Inferior parietal cortex (tissue), 1 donor: ENCODE measurements at regions not wholly inside any gene's neighbourhood (a gene's known extent, or its start where the extent isn't known, plus 50 kb on each side); places are given as distances from the start of the nearest gene placed in this dataset.
"Not testable (repeated sequence)": the region's sequence is repeated elsewhere in the genome, so short reads cannot be mapped to it uniquely, and the experiment has no call there.

Experiments
- DNase-seq: peaks from one replicate; pipeline ENCODE4 v3.0.0-alpha.2; 2016; ENCODE audit errors: extremely low spot score

DNA sequence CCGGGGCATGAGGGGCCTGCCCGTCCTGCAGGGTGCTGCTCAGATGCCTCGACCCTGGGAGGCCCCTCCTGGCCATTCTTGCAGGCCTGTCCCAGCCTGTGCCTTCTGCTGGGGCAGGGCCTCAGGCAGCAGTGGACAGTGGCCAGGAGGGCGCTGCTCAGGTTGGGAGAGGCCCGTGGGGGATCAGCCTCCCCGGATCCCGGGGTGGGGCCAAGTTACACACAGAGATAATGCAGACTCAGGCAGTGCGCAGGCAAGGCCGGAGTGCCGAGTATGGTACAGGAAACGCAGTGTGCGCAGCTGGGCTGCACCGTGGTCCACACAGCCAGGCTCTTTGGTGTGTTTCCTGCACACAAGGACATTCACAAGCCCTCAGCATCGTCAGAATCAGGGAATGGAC lies 147.6 kb downstream of the LAT start:
- DNase-seq: not testable (repeated sequence)

DNA sequence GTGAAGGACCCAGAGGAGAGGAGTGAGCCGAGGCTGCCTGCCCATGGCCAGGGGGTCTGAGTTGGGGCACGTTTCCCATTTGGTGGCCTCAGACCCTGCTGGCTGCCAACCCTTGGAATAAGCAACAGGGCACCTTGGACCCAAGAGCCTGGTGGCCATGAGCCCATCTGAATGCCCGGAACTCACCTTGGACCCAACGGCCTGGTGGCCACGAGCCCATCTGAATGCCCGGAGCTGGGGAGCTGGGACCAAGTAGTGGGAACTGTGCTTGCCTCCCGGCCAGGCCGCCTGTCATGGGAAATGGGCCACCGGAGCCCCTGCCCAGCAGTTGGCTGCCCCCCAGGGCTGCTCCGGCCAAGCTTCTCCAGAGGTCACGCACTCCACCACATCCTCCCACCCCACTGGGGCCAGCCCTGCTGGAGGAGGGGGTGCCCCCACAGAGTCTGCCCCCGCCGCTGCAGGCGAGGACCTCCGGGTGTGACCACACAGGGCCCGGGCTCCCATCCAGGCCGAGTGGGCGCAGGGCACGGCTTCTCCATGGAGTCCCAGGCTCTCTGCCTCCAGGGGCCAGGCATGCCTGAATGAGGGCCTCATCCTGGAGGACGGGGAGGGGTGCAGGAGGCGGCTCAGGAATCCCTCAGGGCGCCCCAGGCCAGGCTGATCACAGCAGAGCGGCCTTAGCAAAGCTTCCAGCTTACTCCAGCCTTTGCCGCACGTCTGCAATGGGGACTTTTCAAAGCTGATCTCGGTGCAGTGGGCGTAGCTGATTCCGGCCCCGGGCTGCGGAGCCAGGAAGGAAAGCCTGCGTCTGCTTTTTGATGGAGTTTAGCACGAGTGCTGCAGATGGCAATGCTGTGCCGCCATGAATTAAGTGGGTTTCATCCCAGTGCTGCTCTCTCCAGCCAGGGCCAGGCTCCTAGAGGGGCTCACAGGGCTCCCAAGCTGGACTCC lies 146.3 kb downstream of the LAT start:
- DNase-seq: not testable (repeated sequence)

DNA sequence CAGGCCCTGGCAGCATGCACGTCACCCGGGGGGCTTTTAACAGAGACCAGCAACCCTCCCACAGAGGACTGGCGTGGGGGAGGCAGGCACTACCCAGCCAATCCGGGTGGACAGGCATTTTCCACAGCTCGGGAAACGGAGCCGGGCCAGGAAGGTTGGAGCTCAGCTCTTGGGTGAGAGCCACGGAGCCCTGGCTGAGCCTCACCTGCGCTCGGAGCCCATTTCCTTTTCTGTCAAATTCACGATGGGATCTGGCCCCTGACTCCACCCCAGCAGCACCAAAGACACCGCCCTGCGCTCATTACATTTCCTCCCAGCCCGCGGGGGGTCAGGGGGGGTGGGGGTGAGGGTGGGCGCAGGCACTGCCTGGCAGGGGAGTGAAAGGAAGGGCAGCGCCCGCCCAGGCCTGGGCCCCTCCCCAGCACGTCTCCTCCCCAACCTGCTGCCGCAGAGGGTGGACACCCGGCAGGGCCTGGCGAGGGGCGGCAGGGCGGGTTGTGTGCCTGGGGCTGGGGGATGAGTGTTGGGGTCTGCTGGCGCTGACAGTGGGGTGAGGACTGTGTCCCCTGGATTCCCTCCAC lies 145.4 kb downstream of the LAT start:
- DNase-seq: not testable (repeated sequence)

DNA sequence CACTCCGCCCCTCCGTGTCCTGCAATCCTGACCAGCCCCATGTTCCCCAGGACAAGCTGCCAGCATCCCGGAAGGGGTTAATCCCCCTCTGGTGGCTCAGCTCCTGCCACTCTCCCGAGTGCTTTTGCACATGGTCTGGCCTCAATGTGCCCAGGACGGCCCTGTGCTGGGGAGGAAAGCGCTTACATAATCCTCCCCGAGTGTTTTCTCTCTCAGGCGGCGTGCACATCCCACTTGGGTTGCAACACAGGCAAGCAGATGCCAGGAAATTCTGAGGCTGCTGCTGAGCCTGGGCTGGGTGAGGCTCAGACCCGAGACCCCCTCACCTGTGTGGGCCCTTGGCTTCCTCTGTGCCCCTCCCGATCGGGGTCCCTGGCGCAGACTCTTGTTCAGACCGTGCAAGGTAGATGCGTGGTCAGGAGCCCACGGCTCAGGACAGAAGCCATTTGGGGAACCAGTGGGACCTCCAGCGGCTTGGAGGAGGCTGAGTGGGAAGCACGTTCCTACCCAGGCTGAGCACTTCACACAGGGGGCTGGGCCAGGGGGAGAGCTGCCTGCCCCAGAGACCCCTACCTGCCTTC lies 144.7 kb downstream of the LAT start:
- not testable (repeated sequence) for DNase-seq

DNA sequence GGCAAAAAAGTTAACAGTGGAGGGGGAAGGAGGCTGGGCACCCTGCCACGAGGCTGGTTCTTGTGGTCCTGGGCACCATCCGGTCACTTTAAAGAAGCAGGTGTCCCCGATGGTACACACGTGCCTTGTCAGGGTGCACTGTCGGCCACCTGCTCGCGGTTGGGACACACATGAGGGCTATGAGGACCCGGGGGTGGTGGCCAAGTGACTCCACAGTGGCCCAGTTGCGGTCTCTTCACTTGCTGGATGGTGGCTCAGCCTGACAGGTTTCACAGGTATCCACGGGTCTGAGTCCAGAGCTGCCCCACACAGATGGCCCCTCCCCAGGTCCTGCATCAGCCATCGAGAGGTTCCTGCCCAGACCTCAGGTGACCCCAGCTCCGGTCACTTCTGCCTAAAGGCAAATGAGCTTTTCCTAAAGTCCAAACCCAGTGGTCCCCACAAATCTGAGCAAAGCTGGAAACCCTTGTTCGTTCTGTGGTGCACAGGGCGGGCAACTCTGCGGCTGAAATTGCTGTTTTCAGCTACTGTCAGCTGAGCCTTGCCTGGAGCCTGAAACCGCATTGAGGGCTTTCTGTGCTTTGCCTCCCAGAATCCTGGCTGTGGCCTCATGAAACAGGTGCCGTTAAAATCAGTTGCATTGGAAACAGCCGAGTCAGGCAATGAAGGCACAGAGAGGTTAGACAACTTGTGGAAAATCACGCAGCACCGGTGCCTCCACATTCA lies 144.0 kb downstream of the LAT start:
- not testable (repeated sequence) for DNase-seq

DNA sequence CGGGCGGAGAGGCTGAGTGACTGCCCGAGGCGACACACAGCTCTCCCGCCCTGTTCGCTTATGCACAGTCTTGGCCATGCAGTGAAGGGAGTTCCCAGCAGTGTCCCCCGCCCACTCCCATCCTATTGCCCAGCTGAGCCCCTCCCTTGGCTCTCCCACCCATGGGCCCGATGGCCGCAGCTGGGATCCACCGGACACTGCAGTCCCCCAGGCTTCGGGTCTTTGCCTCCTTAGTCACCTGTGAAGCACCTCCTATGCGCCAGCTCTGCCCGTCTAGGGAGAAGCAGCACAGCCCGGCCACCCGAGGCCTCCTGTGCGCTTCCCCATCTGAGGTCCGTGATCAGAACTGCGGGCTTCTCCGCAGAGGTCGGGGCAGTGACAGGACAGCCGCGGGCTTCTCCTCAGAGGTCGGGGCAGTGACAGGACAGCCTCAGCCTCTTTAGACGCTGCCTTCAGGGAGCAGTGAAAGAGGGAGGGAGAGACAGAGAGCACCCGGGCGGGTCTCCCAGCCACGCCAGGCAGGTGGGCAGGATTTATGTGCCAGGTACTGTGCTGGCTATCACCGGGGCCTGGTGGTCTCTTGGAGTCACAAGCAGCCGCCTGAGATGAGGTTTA lies 143.1 kb downstream of the LAT start:
- DNase-seq: not testable (repeated sequence)

DNA sequence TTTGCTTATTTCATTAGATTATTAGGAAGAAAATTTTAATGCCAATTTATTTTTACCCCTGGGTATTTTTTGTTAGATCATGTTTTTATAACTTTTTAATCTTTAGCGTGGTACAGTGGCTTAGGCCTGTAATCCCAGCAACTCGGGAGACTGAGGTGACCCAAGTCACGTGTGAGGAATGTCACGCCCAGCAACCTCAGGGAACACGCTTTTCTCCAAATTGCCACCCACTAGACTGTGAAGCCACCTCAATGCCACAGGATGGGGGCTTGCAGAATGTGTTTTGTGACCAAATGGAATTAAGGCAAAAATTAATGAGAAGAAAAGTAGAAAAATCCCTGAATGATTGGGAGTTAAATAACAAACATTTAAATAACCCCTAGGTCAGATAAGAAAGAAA lies 141.8 kb downstream of the LAT start:
- no peak for DNase-seq

DNA sequence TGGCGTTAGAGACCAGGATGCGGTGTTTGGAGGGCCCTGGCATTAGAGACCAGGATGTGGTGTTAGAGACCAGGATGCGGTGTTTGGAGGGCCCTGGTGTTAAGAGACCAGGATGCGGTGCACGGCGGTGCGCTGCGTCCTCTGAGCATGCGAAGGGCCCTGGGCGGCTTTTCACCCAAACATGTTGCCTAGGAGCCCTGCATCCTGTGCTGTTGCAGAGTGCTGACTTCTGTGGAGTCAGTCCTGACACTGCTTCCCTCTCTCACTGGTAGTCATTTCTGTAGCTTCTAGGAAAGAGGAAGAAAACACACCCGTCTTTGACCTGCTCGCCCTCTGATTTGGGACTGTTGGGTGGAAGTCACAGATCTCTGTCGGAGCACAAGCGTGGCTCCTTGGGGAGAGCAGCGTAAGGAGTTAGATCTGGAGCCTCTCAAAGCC lies 141.2 kb downstream of the LAT start:
- DNase-seq: no peak

DNA sequence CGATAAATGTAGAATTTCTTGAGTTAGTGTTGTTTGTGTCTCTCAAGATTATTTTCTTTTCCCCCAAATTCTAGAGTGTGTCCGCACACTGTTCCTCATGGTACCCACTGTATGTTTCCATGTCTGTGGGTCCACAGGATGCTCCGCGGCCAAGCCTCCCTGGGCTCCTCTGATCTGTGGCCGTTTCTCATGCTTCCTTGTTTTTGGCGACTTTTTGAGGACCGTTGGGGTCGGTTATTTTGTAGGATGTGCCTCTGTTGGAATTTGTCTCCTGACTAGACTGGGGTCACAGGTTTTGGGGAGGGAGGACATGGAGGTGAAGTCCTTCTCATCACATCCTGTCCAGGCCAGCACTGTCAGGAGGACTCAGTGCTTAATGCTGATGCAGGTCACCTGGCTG lies 140.0 kb downstream of the LAT start:
- DNase-seq: no peak

DNA sequence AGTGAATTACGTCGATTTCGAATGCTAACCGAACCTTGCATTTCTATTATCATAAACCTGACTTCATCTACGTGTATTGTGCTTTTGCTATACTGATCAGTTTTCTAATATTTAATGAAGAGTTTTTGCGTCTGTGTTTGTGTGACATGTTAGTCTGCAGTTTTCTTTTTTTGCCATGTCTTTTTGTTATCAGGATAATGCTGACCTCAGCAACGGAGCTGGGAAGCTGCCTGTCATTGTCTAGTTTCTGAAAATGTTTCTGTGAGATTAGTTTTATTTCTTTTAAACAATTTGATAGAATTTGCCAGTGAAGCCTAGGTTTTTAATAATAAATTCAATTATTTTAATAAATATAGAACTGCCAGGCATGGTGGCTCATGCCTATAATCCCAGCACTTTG lies 139.3 kb downstream of the LAT start:
- not testable (repeated sequence) for DNase-seq

DNA sequence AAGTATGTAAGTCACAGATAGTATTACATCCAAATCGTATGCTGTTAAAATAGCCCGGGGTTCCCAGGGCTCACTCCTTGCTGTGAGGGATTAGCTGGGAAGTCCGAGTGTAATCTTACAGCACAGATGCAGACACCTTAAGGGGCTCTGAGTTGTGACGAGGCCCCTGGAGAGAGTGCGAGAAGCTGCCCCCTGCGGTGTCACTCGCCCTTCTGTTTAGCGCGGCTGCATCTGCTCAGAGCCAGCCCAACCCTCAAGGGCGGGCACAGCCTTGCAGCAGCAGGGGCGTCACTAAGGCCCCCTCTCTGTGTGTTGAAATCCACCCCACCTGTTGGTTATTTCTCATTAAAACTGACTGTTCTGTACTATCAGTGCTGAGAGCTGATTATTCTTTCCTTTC lies 135.8 kb downstream of the LAT start:
- DNase-seq: not testable (repeated sequence)

DNA sequence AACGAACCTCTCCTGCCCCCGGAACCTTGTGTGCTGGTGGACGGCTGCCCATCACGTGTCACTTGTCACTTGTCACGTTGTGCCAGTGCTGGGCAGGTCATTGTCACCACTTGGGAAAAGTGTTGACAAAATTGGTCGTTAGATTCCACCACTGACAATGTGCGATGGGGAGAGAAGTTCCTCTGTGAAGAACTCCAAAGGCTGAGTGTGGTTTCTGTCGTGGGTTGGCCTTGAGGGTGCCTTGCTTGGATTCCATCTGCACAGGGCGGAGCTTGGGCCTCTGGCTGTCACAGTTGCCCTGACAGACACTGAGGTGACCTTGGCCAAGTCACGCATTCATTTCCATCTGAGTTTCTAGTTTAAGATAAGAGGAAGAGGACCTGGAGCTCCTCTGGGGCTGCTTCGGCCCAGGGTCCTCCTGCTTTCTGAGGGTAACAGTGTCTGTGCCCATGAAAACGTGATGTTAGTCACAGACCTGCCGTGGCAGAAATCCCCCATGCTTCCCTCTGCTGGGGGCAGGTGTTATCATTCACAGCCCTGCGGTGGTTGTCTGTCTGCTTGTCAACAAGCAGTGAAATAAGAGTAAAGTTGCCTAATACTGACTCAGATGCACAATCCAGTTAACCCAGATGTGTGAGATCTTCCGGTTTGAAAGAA lies 133.6 kb downstream of the LAT start:
- DNase-seq: not testable (repeated sequence)

DNA sequence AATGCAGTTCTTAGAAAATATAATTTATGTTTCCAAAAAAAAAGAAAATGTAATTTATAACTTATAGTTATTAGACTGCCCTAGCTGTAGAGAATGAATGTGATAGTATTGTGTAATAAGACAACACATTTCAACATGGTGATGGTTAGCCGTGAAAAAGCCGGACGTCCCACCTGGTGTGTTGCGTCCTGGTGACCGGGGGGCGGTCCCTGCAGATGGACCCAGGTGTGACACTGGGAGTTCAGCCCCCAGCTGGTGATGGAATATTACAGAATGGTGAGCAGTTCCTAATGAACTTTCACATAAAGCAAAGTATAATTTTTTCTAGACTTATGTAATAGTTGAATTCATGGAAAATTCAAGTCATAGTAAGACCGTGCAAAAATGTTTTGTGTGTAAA lies 132.8 kb downstream of the LAT start:
- no peak for DNase-seq

DNA sequence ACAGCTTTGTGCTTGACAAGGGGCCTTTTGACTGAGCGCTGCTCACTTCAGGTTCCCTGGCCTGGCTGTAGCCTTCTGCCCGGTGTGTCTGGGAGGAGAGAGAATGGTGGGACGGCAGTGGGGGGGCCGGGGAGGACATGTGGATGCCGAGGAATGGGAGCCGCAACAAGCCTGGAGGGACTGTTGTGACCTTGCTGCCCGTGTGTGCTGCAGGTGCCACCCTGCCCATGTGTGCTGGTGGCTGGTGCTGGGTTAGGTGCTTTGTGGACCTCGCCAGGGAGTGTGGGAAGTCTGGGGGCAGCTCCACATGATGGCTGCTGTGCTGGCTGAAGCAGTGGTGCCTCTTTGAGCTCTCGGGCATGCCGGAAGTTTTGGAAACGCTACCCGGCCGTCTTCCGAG lies 132.1 kb downstream of the LAT start:
- no peak for DNase-seq

DNA sequence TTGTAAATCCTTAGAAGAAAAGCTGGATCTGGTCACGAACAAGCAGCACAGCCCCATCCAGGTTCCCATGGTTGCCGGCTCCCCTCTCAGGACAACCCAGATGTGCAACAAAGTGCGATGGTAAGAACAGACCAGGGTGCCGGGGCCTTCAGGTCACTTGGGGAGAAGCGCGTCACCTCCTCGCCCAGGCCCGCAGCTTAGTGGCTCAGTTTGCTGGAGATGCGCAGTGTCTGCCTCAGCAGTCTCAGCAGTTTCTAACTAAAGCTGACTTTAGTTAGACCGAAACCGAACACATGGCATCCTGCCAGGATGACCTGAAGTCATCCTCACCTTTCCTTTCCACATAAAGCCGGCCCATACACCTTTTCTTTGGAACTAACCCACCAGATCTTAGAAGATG lies 131.4 kb downstream of the LAT start:
- DNase-seq: not testable (repeated sequence)

DNA sequence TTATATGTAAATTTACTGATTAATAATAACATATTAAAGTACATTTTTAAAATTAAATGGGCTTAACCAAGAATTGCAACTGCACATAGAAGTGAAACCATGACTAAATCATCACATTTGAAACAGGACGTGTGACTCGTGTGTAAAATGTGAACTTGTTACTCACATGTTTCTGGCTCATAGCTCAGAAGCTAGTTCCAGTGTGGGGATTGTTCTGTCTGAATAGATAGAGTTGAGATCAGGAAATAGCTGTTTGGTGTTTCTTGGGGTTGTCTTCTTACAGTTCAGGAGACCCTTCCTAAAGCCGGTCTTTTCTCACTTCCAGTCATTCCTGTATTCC lies 130.9 kb downstream of the LAT start:
- not testable (repeated sequence) for DNase-seq

DNA sequence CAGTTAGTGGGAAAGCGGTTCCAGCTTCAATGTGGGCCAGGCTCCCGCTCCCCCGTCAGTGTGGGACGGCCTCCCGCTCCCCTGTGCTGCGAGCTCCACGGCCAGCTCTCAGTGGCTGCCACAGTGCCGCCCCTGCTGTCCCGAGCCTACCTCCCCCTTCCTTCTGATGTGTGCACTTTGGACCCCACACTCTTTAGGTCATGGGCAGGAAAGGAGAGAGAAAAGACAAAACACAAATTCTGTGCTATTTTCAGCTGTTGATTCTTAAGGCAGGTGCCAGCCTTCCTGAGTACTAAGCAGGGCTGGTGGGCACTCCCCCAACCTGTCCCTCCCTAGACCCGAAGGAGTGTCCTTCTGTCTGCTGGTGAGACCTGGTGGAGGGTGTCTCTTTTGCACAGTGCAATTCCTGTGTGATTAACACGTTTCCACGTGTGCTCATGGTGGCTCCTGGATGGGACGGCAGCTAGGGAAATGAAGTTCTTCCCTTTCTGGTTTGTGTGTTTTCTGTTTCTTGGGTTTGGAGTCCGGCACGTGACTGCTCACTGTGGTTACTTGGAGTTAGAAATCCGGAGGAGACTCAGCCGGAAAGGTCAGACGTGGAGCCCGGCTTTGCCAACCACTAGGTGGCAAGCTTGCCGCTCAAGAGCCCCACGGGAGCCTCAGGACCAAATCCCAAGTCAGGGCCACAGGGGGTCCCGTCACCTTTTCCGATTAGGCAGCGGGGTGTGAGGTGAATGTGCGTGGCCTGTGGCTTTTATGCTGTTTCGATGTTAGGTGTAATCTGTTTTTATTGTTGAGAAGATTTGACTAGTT lies 130.3 kb downstream of the LAT start:
- peak; percentile 31 for DNase-seq

DNA sequence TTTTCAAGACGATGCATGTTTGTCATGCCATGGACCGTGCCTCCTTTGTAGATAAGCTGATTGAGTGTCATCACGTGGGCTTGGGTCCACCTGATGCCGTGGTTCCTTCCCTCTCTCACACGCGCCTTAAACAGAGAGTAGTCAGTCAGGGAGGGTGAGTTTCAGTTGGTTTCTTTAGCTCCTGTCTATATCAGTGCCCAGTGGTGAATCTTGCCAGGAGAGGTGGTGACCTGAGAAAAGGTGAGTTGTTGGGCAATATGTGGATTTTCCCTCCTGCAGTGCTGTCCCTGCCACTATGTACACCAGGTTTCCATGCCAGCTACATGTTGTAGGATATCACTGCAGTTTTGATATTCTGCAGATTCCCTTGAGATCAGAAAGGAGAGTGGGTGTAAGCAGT lies 129.7 kb downstream of the LAT start:
- no peak for DNase-seq

DNA sequence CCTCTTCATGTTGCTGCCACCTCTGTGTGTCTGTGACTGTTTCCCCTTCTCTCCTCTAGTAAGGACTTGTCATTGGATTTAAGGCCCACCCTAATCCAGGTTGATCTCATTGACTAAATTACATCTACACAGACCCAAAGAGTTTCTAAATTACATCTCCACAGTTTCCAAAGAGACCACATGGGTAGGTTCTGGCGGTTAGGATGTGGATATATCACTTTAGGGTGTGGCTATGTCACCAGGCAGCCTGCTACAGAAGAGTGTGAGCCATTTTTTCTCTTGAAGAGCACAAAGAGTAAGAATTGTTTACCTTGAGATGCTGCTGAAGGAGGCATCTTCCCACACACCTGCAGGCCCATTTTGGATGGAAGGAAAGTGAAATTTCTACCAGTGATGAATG lies 128.6 kb downstream of the LAT start:
- DNase-seq: not testable (repeated sequence)

DNA sequence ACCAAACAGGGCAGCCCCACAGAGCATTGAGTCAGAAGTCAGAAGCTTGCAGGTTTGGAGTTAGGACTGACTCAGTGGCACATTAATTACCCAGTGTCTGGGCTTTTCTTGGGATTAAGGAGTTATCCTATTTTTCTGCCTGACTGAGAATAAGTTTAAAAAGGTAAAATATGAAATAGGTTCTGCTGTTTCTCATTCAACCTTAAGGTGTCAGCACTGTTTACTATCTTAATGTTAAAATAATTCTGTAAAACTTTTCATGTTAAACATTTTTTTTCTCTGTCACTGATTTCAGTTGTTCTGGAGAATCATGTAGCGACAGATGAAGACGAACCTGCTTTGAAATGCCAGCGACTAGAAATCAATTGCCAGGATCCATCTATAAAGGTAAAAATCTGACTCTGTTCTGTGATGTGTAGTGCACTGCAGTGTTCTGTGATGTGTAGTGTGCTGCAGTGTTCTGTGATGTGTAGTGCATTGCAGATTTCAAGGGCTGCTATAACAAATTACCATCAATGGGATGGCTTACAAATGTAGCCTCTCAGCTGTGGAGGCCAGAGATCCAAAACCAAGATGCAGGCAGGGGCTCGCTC lies 128.0 kb downstream of the LAT start:
- no peak for DNase-seq
